ENCODE measurements at regions not wholly inside any gene's neighbourhood (a gene's known extent, or its start where the extent isn't known, plus 50 kb on each side); places are given as distances from the start of the nearest gene placed in this dataset.

DNA sequence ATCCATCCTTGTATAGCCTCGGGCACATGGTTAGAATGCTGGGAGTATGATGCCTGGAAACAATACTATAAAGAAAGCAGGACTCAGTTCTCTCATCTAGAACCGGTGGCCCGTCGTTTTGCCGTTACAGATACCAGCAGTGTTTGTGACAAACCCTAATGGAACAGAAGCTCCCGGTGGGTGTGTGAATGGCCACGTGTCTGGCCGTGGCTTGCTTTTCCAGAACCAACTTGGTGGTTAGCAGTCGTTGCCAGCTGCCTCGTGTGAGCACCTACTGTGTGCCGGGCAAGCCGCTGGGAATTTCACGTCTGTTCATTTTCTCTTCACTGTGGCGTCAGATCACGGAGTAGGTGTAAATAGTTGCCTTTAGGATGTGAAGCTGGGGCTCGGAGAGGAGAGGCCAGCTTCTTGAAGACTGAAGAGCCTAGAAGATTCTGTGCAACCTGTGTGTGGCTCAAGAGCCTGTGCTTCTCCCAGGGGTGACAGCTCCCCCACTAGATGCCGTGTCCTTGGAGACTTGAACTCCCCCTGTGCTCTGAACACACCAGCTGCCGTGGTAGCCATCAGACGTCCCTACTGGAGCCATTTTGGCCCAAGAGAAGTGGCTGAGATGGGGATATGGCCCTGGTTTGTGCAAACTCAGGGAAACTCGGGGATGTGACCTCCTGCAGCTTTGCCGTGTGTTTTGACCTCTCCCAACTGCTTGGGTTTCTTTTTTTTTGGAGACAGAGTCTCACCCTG is 57.5 kb upstream of the PPARA start:
- no peaks in the 10 kb centered on the region for H3K9me3 ChIP-seq (ENCODE audit: low read length)
- no peaks in the 10 kb centered on the region for H3K9me2 ChIP-seq (ENCODE audit: low read depth, low read length)
- H3K4me3 ChIP-seq (ENCODE audit: low read depth, low read length, poor library complexity, severe bottlenecking) = no peak overlapping the region
- no peaks in the 10 kb centered on the region for H3K79me2 ChIP-seq (ENCODE audit: insufficient read depth, low read length)
- no peak overlapping the region for H3K27ac ChIP-seq (ENCODE audit: low read depth, low read length, poor library complexity, severe bottlenecking)
- no peak overlapping the region for H2AFZ ChIP-seq (ENCODE audit: low read length)
- H3K9ac ChIP-seq (ENCODE audit: low read length) = no peak overlapping the region
- no peaks in the 10 kb centered on the region for H3F3A ChIP-seq (ENCODE audit: insufficient read depth, low read length)
- no peaks in the 10 kb centered on the region for H3K4me1 ChIP-seq (ENCODE audit: insufficient read depth, low read length, severe bottlenecking)
- TF ChIP-seq CTCF (IDR thresholded peaks at IDR 0.05; ENCODE audit: low read length) = no peak
- no peak for TF ChIP-seq EZH2 (IDR thresholded peaks at IDR 0.05; ENCODE audit: borderline replicate concordance, low read length)
- H3K36me3 ChIP-seq (ENCODE audit: insufficient read depth, low read length) = peaks cover 14% of the 10 kb centered on the region
- H3K4me2 ChIP-seq (ENCODE audit: low read length) = no peak overlapping the region
- no peaks in the 10 kb centered on the region for H4K20me1 ChIP-seq (ENCODE audit: insufficient read depth, low read length)
- H3K27me3 ChIP-seq (ENCODE audit: insufficient read depth, low read length) = no peaks in the 10 kb centered on the region

DNA sequence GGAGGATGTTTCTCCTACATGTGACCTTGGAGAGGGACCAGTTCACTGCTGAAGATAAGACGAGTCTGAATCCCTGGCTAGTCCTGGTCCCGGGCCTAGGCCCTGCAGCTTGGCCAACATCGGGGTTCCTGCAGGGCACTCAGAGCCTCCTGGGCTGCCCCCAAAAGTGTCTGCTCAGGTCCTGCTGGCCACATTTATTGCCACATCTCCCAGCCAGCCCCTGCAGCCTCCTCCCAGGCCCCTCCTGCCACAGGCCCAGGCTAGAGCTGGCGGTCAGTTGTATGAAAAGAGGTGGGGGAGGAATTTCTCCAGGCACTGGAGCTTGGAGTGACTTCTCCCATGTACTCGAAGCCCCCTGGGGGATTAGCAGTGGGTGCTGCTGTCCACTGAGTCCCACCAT is 56.5 kb upstream of the PPARA start:
- peaks cover 16% of the 10 kb centered on the region for H3K36me3 ChIP-seq (ENCODE audit: insufficient read depth, low read length)

DNA sequence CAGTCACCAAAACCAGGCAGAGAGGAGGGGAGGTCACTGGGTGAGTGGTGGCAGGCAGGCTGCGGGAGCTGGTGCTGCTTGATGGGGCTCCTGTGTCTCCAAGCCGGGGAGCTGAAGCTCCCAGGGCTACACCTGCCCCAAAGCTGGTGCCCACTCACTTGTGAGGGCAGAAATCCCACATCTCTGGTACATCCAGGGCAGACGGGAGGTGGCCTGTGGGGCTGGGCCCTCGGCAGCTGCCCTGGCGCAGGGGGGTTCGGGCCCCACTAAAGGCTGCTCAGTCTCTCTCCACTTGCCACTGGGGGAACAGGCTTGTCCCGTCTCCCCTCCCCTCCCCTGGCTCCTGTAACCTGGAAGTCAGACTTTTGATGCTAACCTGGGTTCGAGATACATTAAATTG is 55.6 kb upstream of the PPARA start:
- Histone ChIP-seq H3K27ac (ENCODE audit: low read depth, low read length, poor library complexity, severe bottlenecking) (no peak overlapping the region), H3K9me2 (ENCODE audit: low read depth, low read length) (no peaks in the 10 kb centered on the region), H3K27me3 (ENCODE audit: insufficient read depth, low read length) (no peaks in the 10 kb centered on the region)

More for the DNA sequence above, 56.5 kb upstream of the PPARA start:
- no peaks in the 10 kb centered on the region for H3K9me3 ChIP-seq (ENCODE audit: low read length)
- no peak overlapping the region for H3K4me3 ChIP-seq (ENCODE audit: low read depth, low read length, poor library complexity, severe bottlenecking)
- no peak overlapping the region for H3K4me2 ChIP-seq (ENCODE audit: low read length)
- H3F3A ChIP-seq (ENCODE audit: insufficient read depth, low read length) = no peaks in the 10 kb centered on the region
- no peaks in the 10 kb centered on the region for H3K27me3 ChIP-seq (ENCODE audit: insufficient read depth, low read length)
- no peaks in the 10 kb centered on the region for H4K20me1 ChIP-seq (ENCODE audit: insufficient read depth, low read length)
- H3K79me2 ChIP-seq (ENCODE audit: insufficient read depth, low read length) = no peaks in the 10 kb centered on the region
- no peak overlapping the region for H2AFZ ChIP-seq (ENCODE audit: low read length)
- H3K9ac ChIP-seq (ENCODE audit: low read length) = no peak overlapping the region
- H3K27ac ChIP-seq (ENCODE audit: low read depth, low read length, poor library complexity, severe bottlenecking) = no peak overlapping the region
- H3K9me2 ChIP-seq (ENCODE audit: low read depth, low read length) = no peaks in the 10 kb centered on the region
- no peak for TF ChIP-seq EZH2 (IDR thresholded peaks at IDR 0.05; ENCODE audit: borderline replicate concordance, low read length)
- TF ChIP-seq CTCF (IDR thresholded peaks at IDR 0.05; ENCODE audit: low read length) = no peak
- H3K4me1 ChIP-seq (ENCODE audit: insufficient read depth, low read length, severe bottlenecking) = no peaks in the 10 kb centered on the region

More for the DNA sequence above, 55.6 kb upstream of the PPARA start:
- Histone ChIP-seq H3K9me3 (ENCODE audit: low read length) (no peaks in the 10 kb centered on the region), H2AFZ (ENCODE audit: low read length) (no peak overlapping the region), H3K4me2 (ENCODE audit: low read length) (no peak overlapping the region), H3K4me1 (ENCODE audit: insufficient read depth, low read length, severe bottlenecking) (no peaks in the 10 kb centered on the region), H3K4me3 (ENCODE audit: low read depth, low read length, poor library complexity, severe bottlenecking) (no peak overlapping the region), H3K79me2 (ENCODE audit: insufficient read depth, low read length) (no peaks in the 10 kb centered on the region), H3K36me3 (ENCODE audit: insufficient read depth, low read length) (peaks cover 18% of the 10 kb centered on the region), H3K9ac (ENCODE audit: low read length) (no peak overlapping the region), H3F3A (ENCODE audit: insufficient read depth, low read length) (no peaks in the 10 kb centered on the region), H4K20me1 (ENCODE audit: insufficient read depth, low read length) (no peaks in the 10 kb centered on the region)
- TF ChIP-seq CTCF (IDR thresholded peaks at IDR 0.05; ENCODE audit: low read length) (no peak), EZH2 (IDR thresholded peaks at IDR 0.05; ENCODE audit: borderline replicate concordance, low read length) (no peak)

Data from OCI-LY1 (cell line).